HG03558 (cell line): ENCODE measurements at regions not wholly inside any gene's neighbourhood (a gene's known extent, or its start where the extent isn't known, plus 50 kb on each side); places are given as distances from the start of the nearest gene placed in this dataset.

ENCODE experiments used
- ATAC-seq: cut with Tn5 transposase; IDR thresholded peaks from one replicate; pipeline ENCODE4 v1.9.1; 2021; ENCODE audit warnings: moderate number of reproducible peaks; ENCODE audit not compliant: unreplicated experiment; ENCODE audit errors: extremely low read depth

GRCh38 chr4:148514041-148514440, 71.8 kb upstream of the NR3C2 start:
- no peak for ATAC-seq

- no peak for ATAC-seq
Measured at GRCh38 chr4:148510211-148510610, 68.0 kb upstream of the NR3C2 start.

DNA sequence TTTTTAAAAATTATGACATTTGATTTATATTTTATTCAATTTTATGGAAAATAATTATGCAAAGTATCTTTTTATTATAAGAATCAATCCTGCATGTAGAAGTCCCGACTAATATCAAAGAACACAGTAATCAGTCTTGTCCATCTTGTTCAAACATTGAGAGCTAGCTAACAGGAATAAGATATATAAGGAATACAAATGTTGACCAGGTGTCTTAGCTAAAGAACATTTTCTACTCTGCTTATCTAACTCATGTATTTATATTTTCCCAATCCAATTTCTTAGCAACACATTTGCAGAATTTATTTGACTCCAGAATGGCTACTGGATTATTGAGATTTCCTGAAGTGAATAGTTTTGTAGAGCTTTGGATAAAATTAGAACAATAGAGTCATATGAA, 61.5 kb upstream of the NR3C2 start:
- ATAC-seq: no peak

GRCh38 chr4:148497258-148497657, 55.0 kb upstream of the NR3C2 start:
- ATAC-seq: no peak

GRCh38 chr4:148495463-148495862, 53.2 kb upstream of the NR3C2 start:
- no peak for ATAC-seq
